ENCODE measurements at regions not wholly inside any gene's neighbourhood (a gene's known extent, or its start where the extent isn't known, plus 50 kb on each side); places are given as distances from the start of the nearest gene placed in this dataset.

- no peak for DNase-seq
Observed at GRCh38 chr1:181335631-181336030, 147.7 kb upstream of the CACNA1E start.

DNA sequence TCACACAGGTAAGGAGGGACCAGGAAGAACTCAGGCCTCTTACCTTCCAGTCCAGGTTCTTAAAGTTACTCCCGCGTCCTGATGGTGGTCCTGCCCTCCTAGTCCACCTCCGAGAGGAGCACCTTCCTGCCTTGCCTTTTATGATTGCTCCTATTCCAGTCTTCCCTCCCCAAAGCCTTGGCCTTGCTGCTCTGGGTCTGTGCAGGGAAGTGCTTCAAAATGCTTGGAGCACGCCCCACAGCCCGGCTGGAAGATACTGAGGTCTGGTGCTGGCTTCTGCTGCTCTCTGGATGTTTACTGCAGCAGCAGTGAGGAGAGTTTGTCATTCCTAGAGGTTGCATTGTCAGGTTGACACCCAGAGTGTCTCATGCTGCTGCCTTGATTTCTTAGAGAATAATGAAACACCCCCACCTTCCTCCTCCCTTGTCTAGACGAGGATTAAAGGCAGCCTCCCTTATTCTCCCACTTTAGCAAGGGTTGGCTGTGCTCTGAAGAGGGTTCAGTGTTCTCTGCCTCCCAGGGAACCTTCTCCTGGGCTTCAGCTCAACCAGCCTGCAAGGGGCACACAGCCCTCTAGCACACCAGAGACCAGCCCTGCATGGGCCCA, 142.2 kb upstream of the CACNA1E start:
- no peak for DNase-seq

GRCh38 chr1:181344091-181344490, 139.2 kb upstream of the CACNA1E start:
- DNase-seq = no peak

DNA sequence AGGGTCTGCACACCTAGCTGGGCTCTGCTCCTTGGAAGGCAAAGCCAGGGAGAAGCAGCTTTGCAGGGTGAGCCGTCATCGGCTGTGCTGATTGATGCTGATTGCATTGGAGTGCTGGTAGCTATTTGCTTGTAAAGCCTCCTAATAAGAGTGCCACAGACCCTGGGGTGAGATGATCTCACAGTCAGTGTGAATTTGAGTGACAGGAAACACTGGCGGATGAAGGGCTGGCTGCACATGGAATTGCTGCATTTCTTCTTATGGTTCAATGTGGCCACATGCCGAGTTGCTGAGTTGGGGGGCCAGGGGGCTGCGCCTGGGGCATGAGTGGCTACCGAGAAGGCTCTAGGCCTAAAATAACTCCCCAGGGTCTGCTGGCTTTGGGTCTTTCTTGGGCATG, 138.2 kb upstream of the CACNA1E start:
- no peak for DNase-seq

DNA sequence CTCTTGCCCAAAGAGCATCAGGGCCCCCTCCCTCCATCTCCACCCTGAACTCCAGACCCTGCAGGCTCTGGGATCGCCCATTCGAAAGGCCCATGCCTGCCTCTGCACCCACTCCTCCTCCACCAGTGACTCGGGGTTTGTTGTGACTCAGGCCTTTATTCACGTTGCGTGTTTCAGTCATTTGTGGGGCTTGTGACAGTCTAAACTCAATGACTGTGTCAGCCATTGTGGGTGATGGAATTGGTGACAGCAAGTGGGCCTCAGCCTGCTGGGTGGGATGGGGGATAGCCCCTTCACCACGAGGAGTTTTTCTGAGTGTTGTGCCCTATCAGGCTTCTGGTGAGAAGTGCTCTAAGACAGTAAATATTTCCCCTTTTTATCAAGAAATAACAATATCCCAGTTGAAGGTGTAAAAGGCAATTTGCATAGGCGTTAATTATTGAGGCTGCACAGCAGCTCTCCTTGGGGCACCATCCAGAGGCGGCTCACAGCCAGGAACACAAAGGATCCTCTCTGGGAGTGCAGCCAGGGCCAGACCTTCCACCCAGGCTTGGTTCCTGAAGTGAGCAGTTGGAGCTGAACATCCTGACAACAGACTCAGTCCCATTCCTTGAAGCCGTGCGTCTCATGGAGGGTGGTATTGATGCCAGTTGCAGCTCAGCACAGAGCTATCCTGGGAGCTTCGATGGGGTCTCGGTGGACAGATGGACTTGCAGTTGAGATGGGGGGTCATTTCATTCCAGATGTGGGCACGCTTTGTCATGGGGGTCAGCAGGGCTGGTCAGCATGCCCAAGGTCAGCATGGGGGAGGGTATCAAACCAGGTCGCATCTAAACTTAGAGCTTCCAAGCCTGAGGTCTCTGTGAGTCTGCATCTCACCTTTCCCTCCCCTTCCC, 135.6 kb upstream of the CACNA1E start:
- no peak for DNase-seq

DNA sequence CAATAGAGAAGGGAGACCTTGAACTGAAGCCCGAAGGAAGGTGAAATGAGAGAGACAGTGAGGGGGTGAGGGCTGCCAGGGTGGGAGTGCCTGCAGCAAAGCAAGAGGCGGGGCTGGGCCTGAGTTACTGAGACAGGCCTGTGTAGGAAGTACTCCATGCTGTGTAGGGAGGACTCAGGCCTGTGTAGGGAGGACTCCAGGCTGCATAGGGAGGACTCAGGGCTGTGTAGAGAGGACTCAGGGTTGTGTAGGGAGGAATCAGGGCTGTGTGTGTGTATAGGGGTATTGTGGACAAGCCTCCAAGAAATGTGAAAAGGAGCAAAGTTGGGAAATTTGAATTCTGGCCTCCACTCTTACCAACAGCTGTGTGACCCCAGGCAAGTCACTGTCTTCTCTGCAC, 133.8 kb upstream of the CACNA1E start:
- no peak for DNase-seq

- no peak for DNase-seq
Observed at GRCh38 chr1:181350131-181350530, 133.2 kb upstream of the CACNA1E start.

DNA sequence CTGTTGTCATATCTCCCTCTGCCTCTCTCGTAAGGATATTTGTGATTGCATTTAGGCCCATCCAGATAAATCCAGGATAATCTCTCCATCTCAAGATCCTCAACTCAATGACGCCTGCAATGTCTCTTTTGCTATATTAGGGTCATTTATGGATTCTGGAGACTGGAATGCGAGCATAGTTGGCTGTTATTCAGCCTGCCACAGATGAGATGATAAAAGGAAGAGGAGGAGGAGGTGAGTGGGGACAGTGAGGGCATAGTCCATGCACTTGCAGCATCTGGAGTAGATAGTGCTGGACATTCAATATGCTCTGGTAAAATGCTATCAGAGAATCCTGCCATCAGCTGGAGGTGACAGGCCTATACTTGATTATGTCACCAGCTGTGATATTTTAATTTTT, 131.6 kb upstream of the CACNA1E start:
- no peak for DNase-seq

- DNase-seq = no peak
Observed at GRCh38 chr1:181352695-181353094, 130.6 kb upstream of the CACNA1E start.

- no peak for DNase-seq
Observed at GRCh38 chr1:181353526-181353925, 129.8 kb upstream of the CACNA1E start.

- DNase-seq = no peak
Observed at GRCh38 chr1:181354865-181355264, 128.5 kb upstream of the CACNA1E start.

GRCh38 chr1:181356505-181357340, 126.6 kb upstream of the CACNA1E start:
- DNase-seq = no peak

- DNase-seq = no peak
Observed at GRCh38 chr1:181359012-181359411, 124.3 kb upstream of the CACNA1E start.

DNA sequence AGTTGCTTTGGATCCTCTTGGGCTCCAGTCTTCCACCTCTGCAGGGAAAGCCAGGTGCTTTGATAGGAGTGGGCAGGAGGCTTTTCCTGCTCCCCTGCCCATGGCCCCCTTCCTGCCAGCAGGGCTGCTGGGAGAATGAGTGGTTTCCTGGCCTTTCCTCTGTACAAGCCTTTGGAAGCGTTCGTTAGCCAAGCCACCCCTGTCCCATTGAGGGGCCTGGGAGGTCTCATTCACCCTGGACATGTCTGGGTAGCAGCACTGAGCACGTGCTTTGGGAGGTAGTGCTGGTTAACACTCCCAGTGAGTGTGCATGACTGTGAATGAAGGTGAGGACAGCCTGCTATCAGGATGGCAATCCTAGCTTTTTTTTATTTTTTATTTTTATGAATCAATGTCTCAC, 118.5 kb upstream of the CACNA1E start:
- DNase-seq = no peak

DNA sequence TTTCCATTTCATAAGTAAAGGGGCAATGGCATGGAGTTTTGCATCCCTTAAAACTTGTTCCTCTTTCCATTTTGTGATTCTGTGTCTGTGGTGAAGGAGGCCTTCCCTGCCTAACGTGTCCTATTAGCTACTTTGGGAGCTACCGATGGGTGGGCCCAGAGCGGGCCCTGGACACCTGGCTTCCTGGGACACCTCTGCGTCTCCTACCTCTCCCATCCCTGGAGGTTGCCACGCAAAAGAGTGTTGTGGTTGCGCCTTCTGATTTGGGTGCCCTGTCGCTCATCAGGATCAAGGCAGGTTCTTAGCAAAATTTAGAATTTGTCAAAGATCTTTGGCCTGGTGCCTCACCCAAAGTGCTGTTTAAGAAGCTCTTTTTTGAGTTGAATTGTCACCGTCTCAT, 116.4 kb upstream of the CACNA1E start:
- DNase-seq = no peak

DNA sequence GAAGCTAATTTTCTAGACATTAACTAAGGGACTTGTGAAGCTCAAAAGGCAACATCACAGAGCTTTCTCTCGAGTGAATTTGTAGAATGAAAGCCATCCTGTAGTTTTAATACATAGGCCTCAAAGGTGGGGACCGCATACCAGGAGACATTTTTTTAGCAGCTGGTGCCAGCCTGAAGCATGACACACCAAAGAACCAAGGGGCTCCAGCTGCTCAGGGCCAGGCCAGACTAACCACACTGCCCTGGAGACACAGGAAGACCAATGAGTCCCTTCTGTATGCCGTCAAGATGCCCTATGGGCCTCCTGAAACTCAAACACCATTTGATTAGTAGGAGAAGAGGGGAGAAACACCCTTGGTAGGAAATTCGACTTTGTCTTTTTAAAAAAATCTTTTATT, 113.9 kb upstream of the CACNA1E start:
- DNase-seq = no peak

GRCh38 chr1:181383695-181384094, 99.6 kb upstream of the CACNA1E start:
- no peak for DNase-seq

GRCh38 chr1:181386340-181386739, 97.0 kb upstream of the CACNA1E start:
- no peak for DNase-seq

DNA sequence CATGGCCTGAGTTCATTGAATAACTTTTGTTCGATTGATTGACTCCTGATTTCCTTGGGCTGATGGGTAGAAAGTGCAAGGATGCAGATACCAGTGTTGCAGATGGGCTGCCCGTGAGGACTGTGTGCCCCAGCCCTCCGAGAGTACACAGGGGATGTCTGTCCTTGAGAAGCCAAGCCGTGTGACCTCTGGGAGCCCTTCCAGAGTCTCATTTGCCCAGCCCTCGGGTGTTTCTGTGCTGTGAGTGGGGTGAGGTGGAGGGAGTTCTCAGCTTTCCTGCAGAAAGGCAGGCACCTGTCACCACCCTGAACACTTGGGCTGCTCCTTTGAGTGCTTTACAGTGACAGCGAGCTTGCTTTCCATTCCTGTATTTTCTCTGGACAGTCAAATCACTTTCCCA, 96.4 kb upstream of the CACNA1E start:
- no peak for DNase-seq

DNA sequence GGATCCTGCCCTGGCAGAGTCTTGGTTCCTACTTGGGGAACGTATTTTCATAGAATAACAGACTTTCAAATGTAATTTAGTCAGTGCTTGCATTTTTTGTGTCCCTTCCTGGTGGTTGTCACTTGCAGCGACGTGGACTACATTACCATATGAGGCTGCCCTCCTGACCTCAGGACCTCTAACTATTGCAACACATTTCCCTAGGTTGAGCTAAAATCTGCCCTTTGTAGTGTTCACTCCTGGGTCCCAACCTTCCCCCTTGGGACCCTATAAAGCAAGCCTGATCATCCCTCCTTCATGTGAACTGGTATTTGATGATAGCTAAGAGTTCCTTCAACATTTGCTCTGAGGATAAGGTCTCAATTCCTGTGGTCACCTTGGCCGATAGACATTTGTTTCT, 95.6 kb upstream of the CACNA1E start:
- no peak for DNase-seq

- no peak for DNase-seq
Observed at GRCh38 chr1:181390410-181391077, 92.8 kb upstream of the CACNA1E start.

DNA sequence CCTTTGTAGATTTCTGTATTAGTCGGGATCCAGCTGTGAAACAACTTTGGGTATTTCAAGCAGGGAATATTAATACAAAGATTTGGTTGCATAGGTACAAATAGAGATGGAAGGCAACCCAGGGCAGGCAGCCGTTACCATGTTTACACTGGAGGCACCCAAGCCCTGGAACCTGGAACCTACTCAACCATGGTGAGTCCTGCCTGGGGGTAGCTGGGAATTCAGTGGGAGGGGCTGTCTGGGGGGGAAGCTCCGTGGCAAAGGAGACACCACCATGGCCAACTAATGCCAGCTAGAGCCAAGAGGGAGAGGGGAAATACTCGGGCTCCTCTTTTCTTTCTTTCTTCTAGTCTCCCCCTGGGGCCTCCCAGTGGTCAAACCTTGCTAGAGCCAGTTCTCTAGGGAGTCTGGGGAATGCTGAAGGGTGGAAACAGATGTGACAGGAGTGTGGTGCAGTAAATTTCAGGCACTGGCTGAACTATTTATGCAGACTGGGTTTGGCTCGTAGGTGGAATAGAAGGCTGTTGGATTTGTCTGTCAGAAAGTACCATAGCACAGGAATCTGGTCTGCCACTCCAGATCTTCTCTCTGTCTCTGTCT, 91.9 kb upstream of the CACNA1E start:
- DNase-seq = no peak

All from fibroblast of skin of abdomen (primary cell).